HCT116 (cell line): ENCODE measurements at regions not wholly inside any gene's neighbourhood (a gene's known extent, or its start where the extent isn't known, plus 50 kb on each side); places are given as distances from the start of the nearest gene placed in this dataset.

Experiments
- ATAC-seq: fragments of 200-7000 bp; cut with Tn5 transposase; 2 replicates; pipeline ENCODE4 v1.9.1; 2020; ENCODE audit warnings: mild to moderate bottlenecking, moderate library complexity
- BruUV-seq: library from RNA; stranded (reverse); fragments of 400-500 nt; replicated peaks from 2 replicates; lab custom pipeline; 2021; lab: Mats Ljungman, UMichigan
- CTCF ChIA-PET: fragments of 300-600 bp; sonication (Branson Sonifier 250); formaldehyde crosslinking; loops from one replicate; lab custom pipeline; 2021; ENCODE audit warnings: antibody characterized with exemption; lab: Charles Lee
- POLR2A ChIA-PET: fragments of 300-600, 350-600 bp; sonication (Branson Sonifier 250); formaldehyde crosslinking; loops from one replicate; lab custom pipeline; 2021; ENCODE audit warnings: antibody characterized with exemption; lab: Charles Lee
- RAD21 ChIA-PET, 2 experiments: fragments of 300-600 bp; sonication (Branson Sonifier 250); formaldehyde crosslinking; loops; one replicate each; lab custom pipeline; 2023; ENCODE audit warnings: low total read pairs in 2 of 2; ENCODE audit not compliant: uncharacterized antibody in 2 of 2, unreplicated experiment in 2 of 2, low non-redundant PET in 1 of 2; lab: Charles Lee
- DNase-seq: peaks from one replicate; pipeline ENCODE4 v3.0.0-alpha.2; 2010; ENCODE audit warnings: low read depth, low spot score
- H2AFZ ChIP-seq: fragments of 200-600 bp; shearing (Covaris generic), sonication (generic); 2 replicates; pipeline ENCODE4 v1.6.1; 2017; ENCODE audit warnings: low read depth, mixed run types, mixed read lengths, antibody characterized with exemption, low read length; ENCODE audit not compliant: poor library complexity, severe bottlenecking
- H3K27ac ChIP-seq: 2 replicates; pipeline ENCODE4 v1.5.1; 2012; ENCODE audit warnings: low read depth, low read length
- H3K27me3 ChIP-seq: fragments of 200-600 bp; sonication (generic); 2 replicates; pipeline ENCODE4 v1.6.1; 2016; ENCODE audit warnings: mixed run types, low read length, mixed read lengths; ENCODE audit not compliant: insufficient read depth
- H3K36me3 ChIP-seq, 2 experiments: fragments of 200-500 bp in 1 of 2; fragments of 200-600 bp in 1 of 2; sonication (Bioruptor generic) in 1 of 2; sonication (generic) in 1 of 2; 2 replicates each; pipeline versions ENCODE4 v1.5.1 to v1.6.1; 2014 to 2016; ENCODE audit warnings: low read length in 2 of 2, inconsistent platforms in 1 of 2, mixed read lengths in 1 of 2, mixed run types in 1 of 2; ENCODE audit not compliant: insufficient read depth in 2 of 2, control insufficient read depth in 1 of 2
- H3K4me1 ChIP-seq, 2 experiments: fragments of 200-600 bp in 1 of 2; sonication (generic) in 1 of 2; 2 replicates each; pipeline versions ENCODE4 v1.5.1 to v1.6.1; 2012 to 2017; ENCODE audit warnings: low read length in 2 of 2, inconsistent platforms in 1 of 2, mild to moderate bottlenecking in 1 of 2, mixed read lengths in 1 of 2, mixed run types in 1 of 2, moderate library complexity in 1 of 2; ENCODE audit not compliant: insufficient read depth in 2 of 2, control insufficient read depth in 1 of 2
- H3K4me2 ChIP-seq: fragments of 200-600 bp; sonication (generic); 2 replicates; pipeline ENCODE4 v1.6.1; 2017; ENCODE audit warnings: mixed run types, low read length, mixed read lengths
- H3K4me3 ChIP-seq, 2 experiments: fragments of 200-600 bp in 1 of 2; sonication (generic) in 1 of 2; replicated peaks in 1 of 2; 2 replicates each; pipeline ENCODE4 v1.5.1; 2011 to 2016; ENCODE audit warnings: low read length in 2 of 2, control low read depth in 1 of 2, low read depth in 1 of 2, mild to moderate bottlenecking in 1 of 2, mixed read lengths in 1 of 2, mixed run types in 1 of 2
- H3K79me2 ChIP-seq: fragments of 200-600 bp; sonication (generic); 2 replicates; pipeline ENCODE4 v1.6.1; 2017; ENCODE audit warnings: mild to moderate bottlenecking, mixed run types, low read length, moderate library complexity, mixed read lengths; ENCODE audit not compliant: insufficient read depth
- H3K9ac ChIP-seq: fragments of 200-600 bp; sonication (generic); 2 replicates; pipeline ENCODE4 v1.6.1; 2016; ENCODE audit warnings: low read length, mixed read lengths
- H3K9me2 ChIP-seq: fragments of 200-600 bp; sonication (generic), shearing (Covaris generic); 2 replicates; pipeline ENCODE4 v1.6.1; 2017; ENCODE audit warnings: mixed run types, mild to moderate bottlenecking, moderate library complexity; ENCODE audit not compliant: insufficient read depth
- H3K9me3 ChIP-seq, 2 experiments: fragments of 200-500 bp in 1 of 2; fragments of 200-600 bp in 1 of 2; sonication (Bioruptor generic) in 1 of 2; sonication (generic) in 1 of 2; 2 replicates each; pipeline ENCODE4 v1.6.1; 2014 to 2017; ENCODE audit warnings: low read length in 2 of 2, mixed read lengths in 2 of 2, inconsistent platforms in 1 of 2, low read depth in 1 of 2, mild to moderate bottlenecking in 1 of 2, mixed run types in 1 of 2, moderate library complexity in 1 of 2; ENCODE audit not compliant: control insufficient read depth in 1 of 2, insufficient read depth in 1 of 2
- H4K20me1 ChIP-seq: fragments of 200-600 bp; sonication (generic), shearing (Covaris generic); 2 replicates; pipeline ENCODE4 v1.6.1; 2017; ENCODE audit warnings: mixed run types, mild to moderate bottlenecking, moderate library complexity; ENCODE audit not compliant: insufficient read depth
- EGR1 ChIP-seq: IDR thresholded peaks from 2 replicates; pipeline ENCODE4 v1.6.1; 2012; ENCODE audit warnings: low read depth
- ELF1 ChIP-seq: IDR thresholded peaks from 2 replicates; pipeline ENCODE4 v1.6.1; 2012; ENCODE audit warnings: low read depth, borderline replicate concordance
- EZH2phosphoT487 ChIP-seq: fragments of 200-600 bp; IDR thresholded peaks from 2 replicates; pipeline ENCODE4 v1.6.1; 2018; ENCODE audit warnings: antibody characterized with exemption, borderline replicate concordance
- FOSL1 ChIP-seq: IDR thresholded peaks from 2 replicates; pipeline ENCODE4 v1.6.1; 2012; ENCODE audit warnings: low read depth
- JUND ChIP-seq: IDR thresholded peaks from 2 replicates; pipeline ENCODE4 v1.6.1; 2012
- POLR2A ChIP-seq: IDR thresholded peaks from 2 replicates; pipeline ENCODE4 v1.7.0; 2011; ENCODE audit warnings: borderline replicate concordance; ENCODE audit not compliant: insufficient read depth, insufficient read length; ENCODE audit errors: extremely low read depth
- POLR2AphosphoS5 ChIP-seq: IDR thresholded peaks from 2 replicates; pipeline ENCODE4 v1.6.1; 2011; ENCODE audit warnings: mild to moderate bottlenecking, low read depth, low read length, moderate library complexity
- SIN3A ChIP-seq: IDR thresholded peaks from 2 replicates; pipeline ENCODE4 v1.6.1; 2012; ENCODE audit warnings: low read depth
- YY1 ChIP-seq: IDR thresholded peaks from 2 replicates; pipeline ENCODE4 v1.6.1; 2011; ENCODE audit warnings: low read length, low read depth, moderate library complexity, mild to moderate bottlenecking; ENCODE audit not compliant: insufficient replicate concordance; ENCODE audit errors: extremely low read depth
- ZNF274 ChIP-seq: fragments of 200-500 bp; sonication (Bioruptor generic); IDR thresholded peaks from 2 replicates; pipeline ENCODE4 v1.6.1; 2014; ENCODE audit warnings: mild to moderate bottlenecking, low read depth, low read length, inconsistent platforms
- intact Hi-C: fragments of 100-400 bp; cut with micrococcal nuclease; formaldehyde crosslinking; loops from 2 replicates; pipeline ENCODE4 v1.10.0; 2022
- TF ChIP-seq, protein P1 (sequence below): IDR thresholded peaks from 2 replicates; pipeline ENCODE4 v1.6.1; 2012; ENCODE audit warnings: low read depth

DNA sequence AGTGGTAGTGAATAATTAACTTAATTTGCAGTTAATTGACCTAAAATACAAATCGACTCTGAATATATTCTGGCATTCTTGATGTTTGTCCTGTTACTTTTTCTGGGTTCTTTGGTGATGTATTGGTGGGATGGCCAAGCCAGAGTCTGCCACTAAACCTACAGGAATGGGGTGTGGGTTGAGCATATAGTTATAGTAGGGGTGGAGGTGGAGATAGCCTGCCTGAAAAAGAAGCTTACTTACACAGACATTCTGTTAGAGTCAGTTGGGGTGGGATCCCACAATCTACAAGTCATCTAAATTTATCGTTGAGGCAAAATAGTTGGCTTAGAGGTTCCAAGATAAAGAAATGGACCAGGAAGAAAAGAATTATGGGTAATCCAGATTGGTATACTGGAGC, 787.7 kb downstream of the TMTC2 start:
- POLR2A ChIA-PET, result no interaction called here
- H3K27me3 ChIP-seq, result no peaks in the 10 kb centered on the region
- intact Hi-C loops, result no loop called here
- no peak for DNase-seq
- H4K20me1 ChIP-seq, result no peaks in the 10 kb centered on the region
- no TSS peak for BruUV-seq
- CTCF ChIA-PET, result no interaction called here
- H3K4me2 ChIP-seq, result no peak overlapping the region
- TF ChIP-seq FOSL1, result no peak
- no peak for TF ChIP-seq POLR2AphosphoS5
- TF ChIP-seq YY1, result no peak
- TF ChIP-seq POLR2A, result no peak
- TF ChIP-seq EGR1, result no peak
- TF ChIP-seq ZNF274, result no peak
- no peak for TF ChIP-seq ELF1
- no peak for TF ChIP-seq EZH2phosphoT487
- TF ChIP-seq SIN3A, result no peak
- no peak for TF ChIP-seq JUND
- TF ChIP-seq, protein P1, sequence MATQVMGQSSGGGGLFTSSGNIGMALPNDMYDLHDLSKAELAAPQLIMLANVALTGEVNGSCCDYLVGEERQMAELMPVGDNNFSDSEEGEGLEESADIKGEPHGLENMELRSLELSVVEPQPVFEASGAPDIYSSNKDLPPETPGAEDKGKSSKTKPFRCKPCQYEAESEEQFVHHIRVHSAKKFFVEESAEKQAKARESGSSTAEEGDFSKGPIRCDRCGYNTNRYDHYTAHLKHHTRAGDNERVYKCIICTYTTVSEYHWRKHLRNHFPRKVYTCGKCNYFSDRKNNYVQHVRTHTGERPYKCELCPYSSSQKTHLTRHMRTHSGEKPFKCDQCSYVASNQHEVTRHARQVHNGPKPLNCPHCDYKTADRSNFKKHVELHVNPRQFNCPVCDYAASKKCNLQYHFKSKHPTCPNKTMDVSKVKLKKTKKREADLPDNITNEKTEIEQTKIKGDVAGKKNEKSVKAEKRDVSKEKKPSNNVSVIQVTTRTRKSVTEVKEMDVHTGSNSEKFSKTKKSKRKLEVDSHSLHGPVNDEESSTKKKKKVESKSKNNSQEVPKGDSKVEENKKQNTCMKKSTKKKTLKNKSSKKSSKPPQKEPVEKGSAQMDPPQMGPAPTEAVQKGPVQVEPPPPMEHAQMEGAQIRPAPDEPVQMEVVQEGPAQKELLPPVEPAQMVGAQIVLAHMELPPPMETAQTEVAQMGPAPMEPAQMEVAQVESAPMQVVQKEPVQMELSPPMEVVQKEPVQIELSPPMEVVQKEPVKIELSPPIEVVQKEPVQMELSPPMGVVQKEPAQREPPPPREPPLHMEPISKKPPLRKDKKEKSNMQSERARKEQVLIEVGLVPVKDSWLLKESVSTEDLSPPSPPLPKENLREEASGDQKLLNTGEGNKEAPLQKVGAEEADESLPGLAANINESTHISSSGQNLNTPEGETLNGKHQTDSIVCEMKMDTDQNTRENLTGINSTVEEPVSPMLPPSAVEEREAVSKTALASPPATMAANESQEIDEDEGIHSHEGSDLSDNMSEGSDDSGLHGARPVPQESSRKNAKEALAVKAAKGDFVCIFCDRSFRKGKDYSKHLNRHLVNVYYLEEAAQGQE, result no peak
- H2AFZ ChIP-seq, result no peak overlapping the region
- H3K4me1 ChIP-seq, result no peaks in the 10 kb centered on the region
- H3K79me2 ChIP-seq, result no peaks in the 10 kb centered on the region
- no peak overlapping the region for H3K9ac ChIP-seq
- no peak overlapping the region for H3K4me3 ChIP-seq
- RAD21 ChIA-PET, result no interaction called here
- no peaks in the 10 kb centered on the region for H3K9me3 ChIP-seq
- no peak for ATAC-seq
- no peaks in the 10 kb centered on the region for H3K36me3 ChIP-seq
- no peak overlapping the region for H3K27ac ChIP-seq
- no peaks in the 10 kb centered on the region for H3K9me2 ChIP-seq
